ENCODE measurements at regions not wholly inside any gene's neighbourhood (a gene's known extent, or its start where the extent isn't known, plus 50 kb on each side); places are given as distances from the start of the nearest gene placed in this dataset.

DNA sequence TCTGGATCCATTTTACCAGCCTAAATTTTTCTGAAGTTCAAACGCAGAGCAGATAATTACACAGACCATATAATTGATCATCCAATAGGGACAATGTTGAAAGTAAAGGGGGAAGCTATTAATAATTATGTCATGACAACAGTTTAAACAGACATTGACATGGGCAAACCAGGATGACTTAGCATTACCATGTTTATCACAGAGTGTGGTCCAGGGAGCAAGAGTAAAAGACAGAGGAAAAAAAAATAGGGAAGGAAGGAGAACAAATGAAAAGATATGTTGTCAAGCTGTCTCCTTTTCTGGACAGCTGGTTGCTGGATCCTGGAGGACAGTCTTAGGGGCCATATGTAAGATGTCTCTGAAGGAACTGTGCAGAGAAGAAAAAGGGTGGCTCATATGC is 69.4 kb upstream of the FBXL4 start:
- 35 to 48% (median 42%) methylated on average over 1 of the region's 1 CpG for WGBS, 5 donors
- no peak overlapping the region for H3K27ac ChIP-seq
- TF ChIP-seq, protein P1, sequence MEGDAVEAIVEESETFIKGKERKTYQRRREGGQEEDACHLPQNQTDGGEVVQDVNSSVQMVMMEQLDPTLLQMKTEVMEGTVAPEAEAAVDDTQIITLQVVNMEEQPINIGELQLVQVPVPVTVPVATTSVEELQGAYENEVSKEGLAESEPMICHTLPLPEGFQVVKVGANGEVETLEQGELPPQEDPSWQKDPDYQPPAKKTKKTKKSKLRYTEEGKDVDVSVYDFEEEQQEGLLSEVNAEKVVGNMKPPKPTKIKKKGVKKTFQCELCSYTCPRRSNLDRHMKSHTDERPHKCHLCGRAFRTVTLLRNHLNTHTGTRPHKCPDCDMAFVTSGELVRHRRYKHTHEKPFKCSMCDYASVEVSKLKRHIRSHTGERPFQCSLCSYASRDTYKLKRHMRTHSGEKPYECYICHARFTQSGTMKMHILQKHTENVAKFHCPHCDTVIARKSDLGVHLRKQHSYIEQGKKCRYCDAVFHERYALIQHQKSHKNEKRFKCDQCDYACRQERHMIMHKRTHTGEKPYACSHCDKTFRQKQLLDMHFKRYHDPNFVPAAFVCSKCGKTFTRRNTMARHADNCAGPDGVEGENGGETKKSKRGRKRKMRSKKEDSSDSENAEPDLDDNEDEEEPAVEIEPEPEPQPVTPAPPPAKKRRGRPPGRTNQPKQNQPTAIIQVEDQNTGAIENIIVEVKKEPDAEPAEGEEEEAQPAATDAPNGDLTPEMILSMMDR (IDR thresholded peaks at IDR 0.05 in 8 of 11, conservative IDR thresholded peaks at IDR 0.05 in 3 of 11) = no peak
- TF ChIP-seq POLR2A (IDR thresholded peaks at IDR 0.05) (no peak), POLR2AphosphoS5 (IDR thresholded peaks at IDR 0.05) (no peak)
- H3K36me3 ChIP-seq = no peaks in the 10 kb centered on the region
- H3K27me3 ChIP-seq (replicated peaks in 1 of 7) = no peaks in the 10 kb centered on the region
- no peak overlapping the region for H3K4me3 ChIP-seq
- no peaks in the 10 kb centered on the region for H3K9me3 ChIP-seq
- intact Hi-C loops (cut with DNase I; ENCODE audit: low total_unique reads) = no loop called here
- no peaks in the 10 kb centered on the region for H3K4me1 ChIP-seq
- no peak for DNase-seq

DNA sequence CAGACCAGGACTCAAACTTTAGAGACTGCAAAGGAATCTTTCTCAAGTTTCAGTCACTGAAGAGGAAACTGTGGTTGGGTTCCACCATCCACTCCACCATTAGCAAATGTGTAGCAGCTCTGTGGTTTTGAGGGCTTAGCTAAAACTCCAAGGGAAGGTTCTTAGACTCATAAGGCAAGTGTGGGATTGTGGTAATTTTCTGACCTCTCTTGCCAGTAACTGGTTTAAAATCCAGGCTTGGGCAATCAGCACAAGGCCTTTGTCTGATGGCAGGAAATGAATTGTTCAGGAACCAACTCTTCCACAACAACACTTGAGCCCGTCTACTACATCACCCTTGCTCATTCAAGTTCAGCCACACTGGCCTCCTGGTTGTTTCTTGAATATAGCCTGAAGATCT is 68.6 kb upstream of the FBXL4 start:
- Histone ChIP-seq H3K4me1 (no peaks in the 10 kb centered on the region), H3K9me3 (no peaks in the 10 kb centered on the region), H3K27ac (no peak overlapping the region), H3K4me3 (no peak overlapping the region), H3K27me3 (replicated peaks in 1 of 7) (no peaks in the 10 kb centered on the region), H3K36me3 (no peaks in the 10 kb centered on the region)
- no peak for DNase-seq
- 5 to 20% (median 10%) methylated on average over 1 of the region's 1 CpG for WGBS, 5 donors
- intact Hi-C loops (cut with DNase I; ENCODE audit: low total_unique reads) = no loop called here
- TF ChIP-seq POLR2AphosphoS5 (IDR thresholded peaks at IDR 0.05) = no peak
- no peak for TF ChIP-seq POLR2A (IDR thresholded peaks at IDR 0.05)
- TF ChIP-seq, protein P1 (IDR thresholded peaks at IDR 0.05 in 8 of 11, conservative IDR thresholded peaks at IDR 0.05 in 3 of 11) = no peak

- no peak for DNase-seq
- no peaks in the 10 kb centered on the region for H3K36me3 ChIP-seq
- peak overlapping the region in 1 of 8 donors; percentile 35 for H3K27ac ChIP-seq
- 6 to 61% (median 25%) methylated on average over 1 of the region's 1 CpG for WGBS, 5 donors
- H3K4me3 ChIP-seq = no peak overlapping the region
- TF ChIP-seq POLR2A (IDR thresholded peaks at IDR 0.05) (no peak), POLR2AphosphoS5 (IDR thresholded peaks at IDR 0.05) (no peak)
- TF ChIP-seq, protein P1 (IDR thresholded peaks at IDR 0.05 in 8 of 11, conservative IDR thresholded peaks at IDR 0.05 in 3 of 11) = no peak
- no peaks in the 10 kb centered on the region for H3K9me3 ChIP-seq
- H3K27me3 ChIP-seq (replicated peaks in 1 of 7) = no peaks in the 10 kb centered on the region
- no peaks in the 10 kb centered on the region for H3K4me1 ChIP-seq
- intact Hi-C loops (cut with DNase I; ENCODE audit: low total_unique reads) = no loop called here
Measured at GRCh38 chr6:99014061-99014460, 66.3 kb upstream of the FBXL4 start.

DNA sequence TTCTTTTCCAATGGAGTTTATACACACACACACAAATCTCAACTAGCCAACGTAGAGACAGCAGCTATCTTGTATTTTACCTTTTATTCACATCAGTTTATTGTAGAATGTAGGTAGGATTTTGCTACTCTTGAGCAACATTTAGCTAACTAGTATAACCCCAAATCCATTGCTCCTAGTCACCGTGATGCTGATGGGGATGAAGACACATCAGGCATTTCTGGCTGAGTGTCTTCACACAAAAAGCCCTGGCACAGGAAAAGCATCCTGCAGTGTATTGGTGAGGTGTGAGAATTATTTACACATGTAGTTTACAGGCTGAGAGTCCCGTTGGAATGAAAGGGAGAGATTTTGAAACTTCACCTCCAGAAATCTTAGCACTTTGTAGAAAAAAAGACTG is 65.9 kb upstream of the FBXL4 start:
- no peak for TF ChIP-seq POLR2AphosphoS5 (IDR thresholded peaks at IDR 0.05)
- TF ChIP-seq, protein P1 (IDR thresholded peaks at IDR 0.05 in 8 of 11, conservative IDR thresholded peaks at IDR 0.05 in 3 of 11) = no peak
- TF ChIP-seq POLR2A (IDR thresholded peaks at IDR 0.05) = no peak
- H3K36me3 ChIP-seq = no peaks in the 10 kb centered on the region
- H3K27ac ChIP-seq = peak overlapping the region in 1 of 8 donors; percentile 35
- no peak overlapping the region for H3K4me3 ChIP-seq
- WGBS, 5 donors = 59 to 76% (median 70%) methylated on average over 3 of the region's 3 CpGs
- no peak for DNase-seq
- H3K9me3 ChIP-seq = no peaks in the 10 kb centered on the region
- H3K27me3 ChIP-seq (replicated peaks in 1 of 7) = no peaks in the 10 kb centered on the region
- H3K4me1 ChIP-seq = no peaks in the 10 kb centered on the region
- intact Hi-C loops (cut with DNase I; ENCODE audit: low total_unique reads) = no loop called here
